Upper lobe of left lung (tissue), 4 donors: ENCODE measurements at regions not wholly inside any gene's neighbourhood (a gene's known extent, or its start where the extent isn't known, plus 50 kb on each side); places are given as distances from the start of the nearest gene placed in this dataset.

Experiments
- CTCF ChIP-seq, 6 experiments: fragments of 450-650 bp in 4 of 6; fragments of 200-600 bp in 2 of 6; sonication (generic) in 2 of 6; IDR thresholded peaks; one replicate each; pipeline ENCODE4 v1.5.1; 2016 to 2019; ENCODE audit warnings: antibody characterized with exemption in 6 of 6
- POLR2A ChIP-seq, 4 donors: fragments of 450-650 bp; IDR thresholded peaks; one replicate each; pipeline ENCODE4 v1.5.1; 2016 to 2017; ENCODE audit warnings: antibody characterized with exemption in 4 of 4, mild to moderate bottlenecking in 2 of 4
- POLR2AphosphoS5 ChIP-seq, 2 donors: sonication (generic); formaldehyde crosslinking; IDR thresholded peaks; one replicate each; pipeline ENCODE4 v1.5.1; 2017; ENCODE audit warnings: antibody characterized with exemption in 2 of 2

GRCh38 chr6:22021966-22022365 lies 274.9 kb downstream of the PRL start:
- no peak for TF ChIP-seq POLR2A (IDR thresholded peaks at IDR 0.05)
- TF ChIP-seq CTCF (IDR thresholded peaks at IDR 0.05) = no peak
- no peak for TF ChIP-seq POLR2AphosphoS5 (IDR thresholded peaks at IDR 0.05)
